ENCODE measurements at regions not wholly inside any gene's neighbourhood (a gene's known extent, or its start where the extent isn't known, plus 50 kb on each side); places are given as distances from the start of the nearest gene placed in this dataset.

GRCh38 chr22:48478529-48479265 is 1349.0 kb downstream of the BRD1 start:
- DNase-seq (ENCODE audit: low spot score) = no peak

GRCh38 chr22:48478124-48478523 is 1349.5 kb downstream of the BRD1 start:
- DNase-seq (ENCODE audit: low spot score) = no peak

- DNase-seq (ENCODE audit: low spot score) = no peak
Measured at GRCh38 chr22:48477031-48477721, 1350.5 kb downstream of the BRD1 start.

GRCh38 chr22:48476577-48476976 is 1351.1 kb downstream of the BRD1 start:
- no peak for DNase-seq (ENCODE audit: low spot score)

- no peak for DNase-seq (ENCODE audit: low spot score)
Measured at GRCh38 chr22:48475661-48476345, 1351.9 kb downstream of the BRD1 start.

GRCh38 chr22:48474881-48475280 is 1352.8 kb downstream of the BRD1 start:
- no peak for DNase-seq (ENCODE audit: low spot score)

GRCh38 chr22:48473202-48473601 is 1354.5 kb downstream of the BRD1 start:
- DNase-seq (ENCODE audit: low spot score) = no peak

- no peak for DNase-seq (ENCODE audit: low spot score)
Measured at GRCh38 chr22:48464246-48464645, 1363.4 kb downstream of the BRD1 start.

GRCh38 chr22:48459859-48460823 is 1367.5 kb downstream of the BRD1 start:
- DNase-seq (ENCODE audit: low spot score) = no peak

GRCh38 chr22:48459259-48459658 is 1368.4 kb downstream of the BRD1 start:
- no peak for DNase-seq (ENCODE audit: low spot score)

- DNase-seq (ENCODE audit: low spot score) = peak; percentile 25
Measured at GRCh38 chr22:48456449-48456848, 1371.2 kb downstream of the BRD1 start.

- no peak for DNase-seq (ENCODE audit: low spot score)
Measured at GRCh38 chr22:48453751-48454485, 1373.8 kb downstream of the BRD1 start.

- no peak for DNase-seq (ENCODE audit: low spot score)
Measured at GRCh38 chr22:48453171-48453570, 1374.5 kb downstream of the BRD1 start.

GRCh38 chr22:48452766-48453165 is 1374.9 kb downstream of the BRD1 start:
- DNase-seq (ENCODE audit: low spot score) = no peak

- no peak for DNase-seq (ENCODE audit: low spot score)
Measured at GRCh38 chr22:48451891-48452290, 1375.8 kb downstream of the BRD1 start.

- no peak for DNase-seq (ENCODE audit: low spot score)
Measured at GRCh38 chr22:48450188-48450825, 1377.4 kb downstream of the BRD1 start.

- DNase-seq (ENCODE audit: low spot score) = no peak
Measured at GRCh38 chr22:48449466-48450187, 1378.0 kb downstream of the BRD1 start.

GRCh38 chr22:48448821-48449220 is 1378.9 kb downstream of the BRD1 start:
- DNase-seq (ENCODE audit: low spot score) = no peak

GRCh38 chr22:48445113-48445827 is 1382.4 kb downstream of the BRD1 start:
- no peak for DNase-seq (ENCODE audit: low spot score)

Measured in umbilical cord (tissue), 1 donor.